Esophagus muscularis mucosa (tissue), 4 donors: ENCODE measurements at regions not wholly inside any gene's neighbourhood (a gene's known extent, or its start where the extent isn't known, plus 50 kb on each side); places are given as distances from the start of the nearest gene placed in this dataset.

Source experiments
- DNase-seq: peaks from one replicate; pipeline ENCODE4 v3.0.0-alpha.2; 2017; ENCODE audit errors: extremely low spot score
- H3K27ac ChIP-seq, 4 donors: fragments of 200-600 bp; sonication (generic); replicated peaks in 1 of 4; 1 replicate in 3 of 4; 2 replicates in 1 of 4; pipeline ENCODE4 v1.5.1; 2016 to 2019; ENCODE audit warnings: mild to moderate bottlenecking in 1 of 4
- H3K27me3 ChIP-seq, 4 donors: fragments of 200-600 bp; sonication (generic); one replicate each; pipeline versions ENCODE4 v1.5.1 to v1.6.0; 2016 to 2019
- H3K36me3 ChIP-seq, 4 donors: fragments of 200-600 bp; sonication (generic); one replicate each; pipeline ENCODE4 v1.5.1; 2016 to 2019
- H3K4me1 ChIP-seq, 4 donors: fragments of 200-600 bp; sonication (generic); one replicate each; pipeline ENCODE4 v1.5.1; 2016 to 2019
- H3K4me3 ChIP-seq, 4 donors: fragments of 200-600 bp; sonication (generic); 1 replicate in 2 of 4; 2 replicates in 2 of 4; pipeline ENCODE4 v1.5.1; 2016 to 2019; ENCODE audit warnings: mild to moderate bottlenecking in 4 of 4, moderate library complexity in 1 of 4
- H3K9me3 ChIP-seq, 4 donors: fragments of 200-600 bp; sonication (generic); 1 replicate in 3 of 4; 2 replicates in 1 of 4; pipeline ENCODE4 v1.5.1; 2016 to 2019
- CTCF ChIP-seq, 3 experiments: fragments of 200-600 bp in 2 of 3; fragments of 450-650 bp in 1 of 3; sonication (generic) in 2 of 3; IDR thresholded peaks; one replicate each; pipeline ENCODE4 v1.5.1; 2017 to 2019; ENCODE audit warnings: antibody characterized with exemption in 3 of 3, mild to moderate bottlenecking in 2 of 3, moderate library complexity in 1 of 3
- EP300 ChIP-seq: sonication (generic); formaldehyde crosslinking; IDR thresholded peaks from one replicate; pipeline ENCODE4 v1.6.1; 2017; ENCODE audit warnings: antibody characterized with exemption
- POLR2A ChIP-seq: fragments of 450-650 bp; IDR thresholded peaks from one replicate; pipeline ENCODE4 v1.6.1; 2017; ENCODE audit warnings: antibody characterized with exemption, moderate library complexity, mild to moderate bottlenecking, low read depth
- POLR2AphosphoS5 ChIP-seq, 2 donors: sonication (generic); formaldehyde crosslinking; IDR thresholded peaks; one replicate each; pipeline ENCODE4 v1.6.1; 2017; ENCODE audit warnings: antibody characterized with exemption in 2 of 2
- WGBS: methylation state at CpG from one replicate; pipeline ENCODE4 v1.1.5; 2018; 5-methylcytosine and 5-hydroxymethylcytosine counted together
- intact Hi-C: fragments of 100-400 bp; cut with DNase I; formaldehyde crosslinking; loops from one replicate; pipeline ENCODE4 v1.15.1; 2023

DNA sequence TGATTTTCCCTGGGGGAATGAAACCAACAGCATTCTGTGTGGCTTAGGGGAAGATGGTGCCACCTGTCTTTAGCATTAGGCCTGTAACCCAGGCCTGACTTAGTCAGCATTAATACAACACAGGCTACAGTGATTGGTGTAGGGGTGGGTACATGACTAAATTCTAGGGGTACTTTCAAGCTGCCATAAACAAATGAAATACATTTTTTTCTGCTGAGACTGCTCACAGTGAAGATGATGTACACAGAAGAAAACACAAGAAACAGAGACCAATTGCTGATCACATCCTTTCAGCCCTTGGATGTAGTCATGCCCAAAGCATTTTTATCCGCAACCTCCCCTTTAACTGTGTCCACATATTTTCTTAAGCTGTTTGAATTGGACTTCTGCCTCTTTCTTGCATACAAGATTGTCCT, 527.2 kb downstream of the KCTD16 start:
- WGBS: 69% methylated on average over 1 of the region's 1 CpG
- no peak for DNase-seq
- no peaks in the 10 kb centered on the region for H3K27me3 ChIP-seq
- intact Hi-C loops: no loop called here
- H3K4me3 ChIP-seq: no peak overlapping the region
- no peak overlapping the region for H3K27ac ChIP-seq
- no peaks in the 10 kb centered on the region for H3K4me1 ChIP-seq
- H3K36me3 ChIP-seq: no peaks in the 10 kb centered on the region
- H3K9me3 ChIP-seq: no peaks in the 10 kb centered on the region
- no peak for TF ChIP-seq POLR2A
- TF ChIP-seq EP300: no peak
- no peak for TF ChIP-seq POLR2AphosphoS5 (IDR thresholded peaks at IDR 0.05)
- TF ChIP-seq CTCF (IDR thresholded peaks at IDR 0.05): no peak

DNA sequence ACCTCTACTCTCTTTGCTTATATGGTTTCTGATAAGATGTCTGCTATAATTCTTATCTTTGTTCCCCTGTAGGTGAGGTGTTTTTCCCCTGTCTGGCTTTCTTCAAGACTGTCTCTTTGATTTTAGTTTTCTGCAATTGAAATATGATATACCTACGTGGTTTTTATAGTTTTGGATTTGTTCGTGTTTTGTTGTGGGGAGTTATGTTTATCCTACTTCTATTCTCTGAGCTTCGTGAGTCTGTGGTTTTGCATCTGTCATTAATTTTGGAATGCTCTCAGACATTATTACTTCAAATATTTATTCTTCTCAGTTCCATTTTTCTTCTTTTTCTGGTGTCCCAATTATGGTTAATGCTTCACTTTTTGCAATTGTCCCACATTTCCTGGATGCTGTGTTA, 521.3 kb downstream of the KCTD16 start:
- Histone ChIP-seq H3K27me3 (no peaks in the 10 kb centered on the region), H3K4me3 (no peak overlapping the region), H3K36me3 (no peaks in the 10 kb centered on the region), H3K4me1 (no peaks in the 10 kb centered on the region), H3K27ac (no peak overlapping the region), H3K9me3 (no peaks in the 10 kb centered on the region)
- DNase-seq: no peak
- TF ChIP-seq CTCF (IDR thresholded peaks at IDR 0.05) (no peak), POLR2A (no peak), EP300 (no peak), POLR2AphosphoS5 (IDR thresholded peaks at IDR 0.05) (no peak)
- 49% methylated on average over 3 of the region's 3 CpGs for WGBS
- intact Hi-C loops: no loop called here

GRCh38 chr5:144684899-144685298, 514.2 kb downstream of the KCTD16 start:
- Histone ChIP-seq H3K4me1 (no peaks in the 10 kb centered on the region), H3K4me3 (no peak overlapping the region), H3K27me3 (no peaks in the 10 kb centered on the region), H3K9me3 (peaks cover 0 to 4% (median 0%) of the 10 kb centered on the region in 4 donors), H3K27ac (no peak overlapping the region), H3K36me3 (no peaks in the 10 kb centered on the region)
- no peak for DNase-seq
- no peak for TF ChIP-seq POLR2AphosphoS5 (IDR thresholded peaks at IDR 0.05)
- no peak for TF ChIP-seq EP300
- intact Hi-C loops: no loop called here
- WGBS: 86% methylated on average over 1 of the region's 1 CpG

GRCh38 chr5:144680711-144681110, 510.0 kb downstream of the KCTD16 start:
- Histone ChIP-seq H3K4me1 (no peaks in the 10 kb centered on the region), H3K27ac (no peak overlapping the region), H3K9me3 (peaks cover 0 to 4% (median 0%) of the 10 kb centered on the region in 4 donors), H3K36me3 (no peaks in the 10 kb centered on the region), H3K27me3 (no peaks in the 10 kb centered on the region), H3K4me3 (no peak overlapping the region)
- 79% methylated on average over 1 of the region's 1 CpG for WGBS
- no peak for TF ChIP-seq CTCF (IDR thresholded peaks at IDR 0.05)
- no peak for TF ChIP-seq POLR2A
- TF ChIP-seq EP300: no peak
- TF ChIP-seq POLR2AphosphoS5 (IDR thresholded peaks at IDR 0.05): no peak
- no peak for DNase-seq
- intact Hi-C loops: no loop called here

DNA sequence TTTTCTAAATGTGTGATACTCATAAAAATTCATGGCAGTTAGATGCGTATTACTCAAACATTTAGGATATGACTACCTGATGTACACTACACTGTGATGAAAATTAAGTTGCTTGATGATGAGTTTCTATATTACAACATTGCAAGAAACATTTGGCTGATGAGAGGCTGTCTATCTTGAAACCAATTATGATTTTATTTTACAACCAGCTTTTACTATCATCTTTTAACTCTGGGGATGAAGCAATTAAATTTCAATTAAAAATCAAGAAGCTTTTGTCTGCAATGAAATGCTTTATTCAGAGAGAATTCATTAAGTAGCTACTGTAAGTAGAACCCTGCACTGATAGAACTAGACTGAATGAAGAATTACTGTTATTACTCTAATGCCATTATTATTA, 500.4 kb downstream of the KCTD16 start:
- no peak for DNase-seq
- WGBS: 100% methylated on average over 1 of the region's 1 CpG
- TF ChIP-seq CTCF (IDR thresholded peaks at IDR 0.05): no peak
- Histone ChIP-seq H3K9me3 (no peaks in the 10 kb centered on the region), H3K4me3 (no peak overlapping the region), H3K36me3 (no peaks in the 10 kb centered on the region), H3K4me1 (no peaks in the 10 kb centered on the region), H3K27ac (no peak overlapping the region), H3K27me3 (no peaks in the 10 kb centered on the region)
- intact Hi-C loops: no loop called here
